ENCODE measurements at regions not wholly inside any gene's neighbourhood (a gene's known extent, or its start where the extent isn't known, plus 50 kb on each side); places are given as distances from the start of the nearest gene placed in this dataset.

DNA sequence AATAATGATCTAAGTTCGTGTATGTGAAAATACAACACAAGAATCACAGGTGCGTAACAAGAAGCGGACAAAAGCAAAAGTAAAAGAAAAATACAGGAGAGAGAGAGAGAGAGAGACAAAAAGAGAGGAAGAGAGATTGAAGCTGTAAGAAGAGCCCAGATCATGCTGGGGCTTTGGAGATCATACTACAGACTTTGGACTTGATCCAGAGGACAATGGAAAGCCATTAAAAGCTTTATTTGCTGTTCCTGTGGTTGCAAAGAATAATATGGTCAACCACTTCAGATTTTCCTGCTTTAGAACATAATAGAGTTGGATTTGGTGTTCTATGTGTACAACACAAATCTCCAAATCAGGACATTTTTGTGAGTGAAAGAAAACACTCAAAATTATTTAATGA lies 561.4 kb downstream of the CAAP1 start:
- TF ChIP-seq CTCF (IDR thresholded peaks at IDR 0.05), result no peak
- TF ChIP-seq POLR2A (IDR thresholded peaks at IDR 0.05), result no peak

Measured in lower leg skin (tissue), 3 donors.